H7 (cell line): ENCODE measurements at regions not wholly inside any gene's neighbourhood (a gene's known extent, or its start where the extent isn't known, plus 50 kb on each side); places are given as distances from the start of the nearest gene placed in this dataset.
"Not testable (repeated sequence)": the region's sequence is repeated elsewhere in the genome, so short reads cannot be mapped to it uniquely, and the experiment has no call there.

Experiments used
- DNase-seq: peaks from one replicate; pipeline ENCODE4 v3.0.0; 2012
- H3K27me3 ChIP-seq: 2 replicates; pipeline ENCODE4 v1.6.0; 2011; ENCODE audit warnings: mild to moderate bottlenecking, low read length; ENCODE audit not compliant: control insufficient read depth, insufficient read depth
- H3K36me3 ChIP-seq: replicated peaks from 2 replicates; pipeline ENCODE4 v1.5.1; 2011; ENCODE audit warnings: low read length; ENCODE audit not compliant: control insufficient read depth, insufficient read depth
- H3K4me3 ChIP-seq: 2 replicates; pipeline ENCODE4 v1.5.1; 2011; ENCODE audit warnings: low read depth, mild to moderate bottlenecking, control low read depth, low read length, moderate library complexity; ENCODE audit not compliant: insufficient read depth

DNA sequence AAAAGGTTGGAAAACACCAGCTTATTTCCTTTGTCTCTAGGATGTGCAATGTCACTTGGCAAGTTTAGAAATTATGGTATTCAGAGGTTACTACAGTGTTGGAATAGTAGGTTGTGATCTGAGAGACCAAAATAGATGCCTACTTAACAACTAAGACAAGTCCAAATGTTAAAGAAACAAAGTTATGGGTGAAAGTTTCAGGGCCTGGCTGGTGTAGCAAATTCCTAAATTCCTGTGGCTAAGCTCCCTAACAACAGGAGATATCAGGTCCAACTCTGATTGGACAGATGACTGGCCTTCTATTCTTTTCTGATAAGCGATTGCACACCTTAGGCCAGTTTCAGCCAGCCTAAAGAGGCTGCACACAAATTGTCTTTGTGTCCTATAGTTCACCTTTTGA, 873.5 kb downstream of the REEP3 start:
- H3K27me3 ChIP-seq = no peaks in the 10 kb centered on the region
- no peak overlapping the region for H3K4me3 ChIP-seq
- no peak for DNase-seq
- H3K36me3 ChIP-seq = no peaks in the 10 kb centered on the region

- Histone ChIP-seq H3K27me3 (no peaks in the 10 kb centered on the region), H3K36me3 (no peaks in the 10 kb centered on the region), H3K4me3 (no peak overlapping the region)
- DNase-seq = no peak
Observed at GRCh38 chr10:64396105-64396708, 875.0 kb downstream of the REEP3 start.

DNA sequence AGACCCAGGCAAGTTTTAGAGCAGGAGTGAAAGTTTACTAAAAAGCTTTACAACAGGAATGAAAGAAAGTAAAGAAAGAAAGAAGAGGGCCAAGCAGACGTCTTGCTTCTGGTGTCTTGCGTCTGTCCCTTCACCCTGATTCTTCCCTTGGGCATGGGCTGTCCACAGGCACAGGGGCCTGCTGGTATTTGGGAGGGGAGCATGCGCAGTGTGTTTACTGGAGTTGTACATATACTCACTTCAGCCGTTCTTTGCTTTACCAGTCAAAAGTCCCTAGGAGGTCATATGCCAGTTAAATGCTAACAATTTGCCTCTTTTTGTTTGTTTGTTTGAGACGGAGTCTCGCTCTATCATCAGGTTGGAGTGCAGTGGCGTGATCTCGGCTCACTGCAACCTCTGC, 875.9 kb downstream of the REEP3 start:
- DNase-seq = no peak
- Histone ChIP-seq H3K4me3 (no peak overlapping the region), H3K27me3 (no peaks in the 10 kb centered on the region), H3K36me3 (no peaks in the 10 kb centered on the region)

- Histone ChIP-seq H3K4me3 (no peak overlapping the region), H3K36me3 (no peaks in the 10 kb centered on the region), H3K27me3 (no peaks in the 10 kb centered on the region)
- DNase-seq = no peak
Observed at GRCh38 chr10:64408391-64409183, 887.4 kb downstream of the REEP3 start.

DNA sequence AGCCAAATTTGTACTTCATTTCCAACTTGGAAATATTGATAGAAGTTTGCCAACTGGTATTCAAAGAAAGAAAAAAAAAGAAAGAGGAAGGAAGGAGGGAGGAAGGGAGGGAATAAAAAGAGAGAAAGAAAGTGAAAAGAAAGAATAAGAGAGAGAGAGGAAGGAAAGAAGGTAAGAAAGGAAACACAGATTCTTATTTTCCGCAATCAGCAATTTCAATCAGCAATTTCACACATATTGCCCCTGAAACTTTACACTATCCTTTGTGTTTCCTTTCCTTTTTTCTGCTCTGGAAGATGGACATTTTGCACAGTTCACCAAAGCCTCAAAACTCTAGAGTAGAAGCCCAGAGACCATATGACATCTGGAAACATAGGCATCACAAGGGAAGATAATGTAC, 888.1 kb downstream of the REEP3 start:
- Histone ChIP-seq H3K36me3 (no peaks in the 10 kb centered on the region), H3K27me3 (no peaks in the 10 kb centered on the region), H3K4me3 (no peak overlapping the region)
- no peak for DNase-seq

- no peaks in the 10 kb centered on the region for H3K36me3 ChIP-seq
- H3K27me3 ChIP-seq = no peaks in the 10 kb centered on the region
- H3K4me3 ChIP-seq = no peak overlapping the region
- no peak for DNase-seq
Observed at GRCh38 chr10:64416011-64416410, 894.8 kb downstream of the REEP3 start.

- no peak overlapping the region for H3K4me3 ChIP-seq
- no peaks in the 10 kb centered on the region for H3K36me3 ChIP-seq
- DNase-seq = no peak
- H3K27me3 ChIP-seq = no peaks in the 10 kb centered on the region
Observed at GRCh38 chr10:64419461-64419860, 898.3 kb downstream of the REEP3 start.

- no peak overlapping the region for H3K4me3 ChIP-seq
- no peak for DNase-seq
- no peaks in the 10 kb centered on the region for H3K27me3 ChIP-seq
- H3K36me3 ChIP-seq = no peaks in the 10 kb centered on the region
Observed at GRCh38 chr10:64426745-64427144, 905.5 kb downstream of the REEP3 start.

GRCh38 chr10:64430690-64431323, 909.6 kb downstream of the REEP3 start:
- peak; percentile 21 for DNase-seq
- H3K27me3 ChIP-seq = no peaks in the 10 kb centered on the region
- no peak overlapping the region for H3K4me3 ChIP-seq
- H3K36me3 ChIP-seq = no peaks in the 10 kb centered on the region; the same call in 1 of the 2 replicates

GRCh38 chr10:64441872-64442271, 920.7 kb downstream of the REEP3 start:
- not testable (repeated sequence) for DNase-seq, H3K4me3 ChIP-seq, H3K27me3 ChIP-seq, H3K36me3 ChIP-seq

- no peak for DNase-seq
- H3K4me3 ChIP-seq = no peak overlapping the region
- H3K36me3 ChIP-seq = no peaks in the 10 kb centered on the region
- no peaks in the 10 kb centered on the region for H3K27me3 ChIP-seq
Observed at GRCh38 chr10:64444163-64444562, 923.0 kb downstream of the REEP3 start.

DNA sequence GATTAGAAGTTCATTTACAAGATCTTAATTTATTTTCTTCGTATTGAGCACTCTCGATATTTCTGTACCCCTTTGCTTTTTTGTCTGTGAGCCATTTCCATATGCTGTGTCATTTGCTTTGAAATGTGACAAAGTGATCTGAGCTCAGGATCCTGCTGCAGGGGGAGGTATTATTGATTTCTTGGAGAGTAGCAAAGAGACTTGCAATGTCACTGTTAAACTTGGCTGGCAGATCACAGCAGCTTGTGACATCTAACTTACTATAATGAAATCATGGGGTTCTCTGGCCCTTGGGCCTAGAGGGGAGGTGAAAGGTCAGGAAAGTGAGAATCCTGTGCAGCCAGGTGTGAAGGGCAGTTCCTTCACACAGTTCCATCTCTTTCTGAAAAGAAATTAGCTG, 923.4 kb downstream of the REEP3 start:
- H3K4me3 ChIP-seq = no peak overlapping the region
- no peak for DNase-seq

DNA sequence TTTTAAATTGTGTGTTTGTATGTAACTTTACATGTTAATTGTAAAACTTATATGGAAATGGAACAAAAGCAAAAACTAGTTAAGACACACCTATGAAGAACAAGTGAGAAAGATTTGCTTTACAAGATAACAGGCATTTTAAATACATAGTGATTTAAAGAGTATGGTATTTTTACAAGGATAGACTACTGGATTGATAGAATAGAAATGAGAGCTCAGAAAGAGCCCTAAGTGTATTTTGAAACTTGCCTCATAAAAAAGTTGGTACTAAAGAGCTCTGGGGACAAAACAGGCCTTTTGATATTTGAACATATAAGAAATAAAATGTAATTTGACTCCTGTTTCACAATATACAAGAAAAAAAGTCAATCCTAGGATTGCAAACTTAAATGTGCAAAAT, 928.4 kb downstream of the REEP3 start:
- Histone ChIP-seq H3K4me3 (no peak overlapping the region), H3K27me3 (no peaks in the 10 kb centered on the region), H3K36me3 (no peaks in the 10 kb centered on the region)
- DNase-seq = no peak

More for the DNA sequence above, 923.4 kb downstream of the REEP3 start:
- no peaks in the 10 kb centered on the region for H3K36me3 ChIP-seq
- no peaks in the 10 kb centered on the region for H3K27me3 ChIP-seq

GRCh38 chr10:64450312-64450711, 929.1 kb downstream of the REEP3 start:
- H3K27me3 ChIP-seq = no peaks in the 10 kb centered on the region
- no peak overlapping the region for H3K4me3 ChIP-seq
- DNase-seq = no peak
- no peaks in the 10 kb centered on the region for H3K36me3 ChIP-seq

DNA sequence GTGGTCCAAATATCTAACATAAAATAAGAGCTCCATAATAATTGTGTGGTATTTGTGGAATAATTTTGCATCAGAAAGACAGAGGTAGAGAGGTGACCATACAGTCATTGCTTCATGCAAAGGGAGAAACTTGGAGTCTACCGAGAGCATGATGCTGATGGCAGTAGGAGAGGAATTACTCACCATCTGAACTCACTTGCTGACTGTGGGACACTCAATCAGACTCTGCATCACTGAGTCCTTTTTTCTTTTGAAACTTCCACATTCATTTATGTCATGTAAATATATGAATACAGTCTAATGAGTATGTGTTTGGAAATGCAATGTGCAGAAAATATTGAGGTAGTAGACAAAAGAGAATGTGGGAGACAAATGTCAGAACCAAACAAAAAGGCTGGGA, 933.8 kb downstream of the REEP3 start:
- DNase-seq = no peak
- H3K36me3 ChIP-seq = no peaks in the 10 kb centered on the region
- H3K27me3 ChIP-seq = no peaks in the 10 kb centered on the region
- H3K4me3 ChIP-seq = no peak overlapping the region
